GM21786 (cell line): ENCODE measurements at regions not wholly inside any gene's neighbourhood (a gene's known extent, or its start where the extent isn't known, plus 50 kb on each side); places are given as distances from the start of the nearest gene placed in this dataset.
A peak's percentile ranks its signal among the peaks of the same experiment; 100 is the strongest.
"Not testable (repeated sequence)": the region's sequence is repeated elsewhere in the genome, so short reads cannot be mapped to it uniquely, and the experiment has no call there.

ENCODE experiments used
- ATAC-seq: cut with Tn5 transposase; IDR thresholded peaks from one replicate; pipeline ENCODE4 v1.9.1; 2021; ENCODE audit not compliant: unreplicated experiment

DNA sequence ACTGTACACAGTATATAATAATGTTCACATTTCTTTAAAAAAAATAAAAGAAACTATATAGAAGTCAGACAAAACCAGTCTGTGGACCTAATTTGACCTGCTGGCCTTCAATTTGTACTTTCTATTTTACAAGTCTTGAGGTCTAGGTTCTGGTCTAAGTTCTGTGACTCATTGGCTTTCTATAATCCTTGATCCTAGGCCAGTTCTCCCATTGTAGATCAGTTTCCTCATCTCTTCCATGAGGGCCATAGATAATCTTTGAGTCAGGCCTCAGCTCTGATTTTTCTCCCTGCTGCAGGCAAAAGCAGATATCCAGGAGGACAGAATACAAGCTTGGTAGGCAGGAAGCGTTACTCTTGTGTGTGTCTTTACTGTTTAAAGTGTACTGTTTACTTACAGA lies 603.7 kb upstream of the CAMK1G start:
- ATAC-seq = no peak

DNA sequence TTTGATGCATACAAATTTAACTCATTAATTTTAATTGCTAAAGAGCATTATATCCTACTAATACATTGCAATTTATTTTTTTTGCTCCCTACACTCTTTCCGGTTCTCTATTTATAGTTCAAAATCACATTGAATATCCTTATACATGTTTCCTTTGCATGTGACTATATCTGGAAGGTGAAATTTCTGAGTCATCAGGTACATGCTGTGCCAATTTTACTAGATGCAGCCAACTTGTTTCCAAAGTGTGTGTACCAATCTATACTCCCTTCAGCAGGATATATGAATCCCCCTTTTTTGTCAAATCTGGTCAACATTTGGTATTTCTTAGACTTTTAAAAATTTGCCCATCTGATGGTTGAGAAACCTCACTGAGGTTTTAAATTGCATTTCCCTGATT lies 602.9 kb upstream of the CAMK1G start:
- ATAC-seq = no peak

GRCh38 chr1:208985231-208985630 lies 598.3 kb upstream of the CAMK1G start:
- ATAC-seq = no peak

DNA sequence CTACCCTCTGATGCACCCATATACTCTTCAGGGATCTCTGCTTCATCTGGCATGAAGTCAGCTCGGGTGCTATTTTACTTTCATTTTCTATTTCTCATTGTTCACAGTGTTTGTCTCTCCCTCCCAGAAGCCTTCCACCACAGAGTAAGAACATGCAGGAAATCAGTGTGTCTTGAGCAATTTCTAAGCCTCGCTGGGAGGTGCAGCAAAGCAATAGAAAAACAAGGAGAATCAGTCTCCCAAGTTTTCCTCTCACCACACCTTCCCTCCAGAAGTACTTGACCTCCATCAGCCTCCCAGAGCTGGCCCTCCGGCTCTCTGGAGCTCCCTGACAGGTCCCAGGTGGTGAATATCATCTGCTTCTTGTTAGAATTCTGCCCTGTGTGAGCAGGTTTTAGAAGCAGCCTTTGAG lies 594.7 kb upstream of the CAMK1G start:
- ATAC-seq = peak; percentile 100

- no peak for ATAC-seq
These were observed 593.1 kb upstream of the CAMK1G start for GRCh38 chr1:208990456-208990855.

GRCh38 chr1:208997053-208997452 lies 586.5 kb upstream of the CAMK1G start:
- not testable (repeated sequence) for ATAC-seq

DNA sequence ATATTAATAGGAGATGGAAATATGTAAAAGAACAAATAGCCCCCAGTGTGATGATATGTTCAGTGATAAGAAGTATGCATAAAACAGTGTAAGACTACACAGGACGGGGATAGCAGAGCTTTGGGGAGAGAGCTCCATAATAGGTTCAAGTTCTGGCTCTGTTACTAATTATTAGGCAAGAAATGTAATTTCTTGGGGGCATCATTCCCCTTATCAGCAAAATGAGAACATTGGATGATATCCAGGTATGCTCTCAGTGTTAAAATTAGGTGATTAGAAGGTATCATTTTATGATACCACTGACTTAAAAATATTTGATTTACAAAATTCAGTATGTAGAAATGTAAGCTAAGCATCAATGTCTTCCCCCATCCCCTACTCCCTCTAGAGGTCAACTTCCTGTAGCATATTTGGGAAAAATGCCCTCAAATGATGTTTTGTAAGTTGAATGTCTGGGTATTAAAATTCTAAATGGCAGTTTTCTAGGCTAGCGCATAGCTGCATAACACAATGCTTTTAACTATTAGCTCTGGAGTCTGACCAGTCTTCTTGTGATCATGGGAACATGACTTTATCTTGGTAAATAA lies 585.7 kb upstream of the CAMK1G start:
- ATAC-seq = no peak

DNA sequence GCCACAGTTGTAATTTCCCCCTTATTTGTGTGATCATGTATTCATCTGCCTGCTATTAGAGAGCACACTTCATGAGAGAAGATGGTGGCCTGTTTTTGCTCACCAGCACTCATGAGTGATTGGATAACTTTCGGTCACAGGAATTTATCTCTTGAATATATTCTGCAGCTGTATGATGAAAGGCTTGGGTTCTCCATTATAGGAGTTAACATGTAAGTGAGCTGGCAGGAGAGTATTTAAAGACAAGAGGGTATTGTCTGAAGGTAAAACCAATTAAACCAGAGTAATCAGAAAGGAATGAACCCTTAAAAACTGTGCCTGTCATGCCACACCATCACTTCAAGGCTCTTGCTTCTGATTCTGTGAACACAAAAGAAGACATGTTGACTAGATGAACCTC lies 574.9 kb upstream of the CAMK1G start:
- ATAC-seq = no peak

- ATAC-seq = no peak
These were observed 572.9 kb upstream of the CAMK1G start for GRCh38 chr1:209010475-209011230.

DNA sequence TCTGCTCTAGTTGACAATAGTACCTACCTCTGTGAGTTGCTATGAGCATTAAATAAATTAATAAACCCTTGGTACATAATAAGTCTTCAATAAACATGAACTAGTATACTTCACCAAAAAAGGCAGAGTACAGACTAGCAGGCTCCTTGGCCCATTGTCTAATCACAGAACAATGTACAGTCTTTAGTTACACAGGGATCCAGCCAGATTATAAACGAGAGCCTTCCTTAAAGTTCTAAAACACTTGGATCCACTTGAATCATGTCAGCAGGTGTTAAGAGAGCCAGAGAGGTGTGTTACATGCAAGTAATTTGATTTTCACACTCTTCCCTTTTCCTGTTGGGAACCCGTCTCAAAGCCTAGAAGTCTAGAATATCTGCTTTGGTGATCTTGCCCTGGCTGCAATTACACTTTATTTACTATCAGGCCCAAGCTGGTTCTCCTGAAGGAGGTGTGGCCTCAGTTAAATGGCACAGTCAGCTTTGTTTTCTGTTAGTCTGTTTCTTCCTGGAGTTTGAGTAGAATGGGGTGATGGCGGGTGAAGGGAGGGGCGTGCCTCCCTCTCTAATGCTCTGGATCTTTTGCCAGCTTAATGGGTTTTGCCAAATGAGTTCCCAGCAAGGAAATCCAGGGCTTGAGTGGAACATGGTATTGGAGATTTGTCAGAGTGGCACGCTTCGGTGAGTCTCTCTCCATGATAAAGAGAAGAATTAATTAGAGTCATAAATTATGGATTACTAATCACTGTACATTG lies 570.9 kb upstream of the CAMK1G start:
- no peak for ATAC-seq

GRCh38 chr1:209015092-209015491 lies 568.4 kb upstream of the CAMK1G start:
- no peak for ATAC-seq

DNA sequence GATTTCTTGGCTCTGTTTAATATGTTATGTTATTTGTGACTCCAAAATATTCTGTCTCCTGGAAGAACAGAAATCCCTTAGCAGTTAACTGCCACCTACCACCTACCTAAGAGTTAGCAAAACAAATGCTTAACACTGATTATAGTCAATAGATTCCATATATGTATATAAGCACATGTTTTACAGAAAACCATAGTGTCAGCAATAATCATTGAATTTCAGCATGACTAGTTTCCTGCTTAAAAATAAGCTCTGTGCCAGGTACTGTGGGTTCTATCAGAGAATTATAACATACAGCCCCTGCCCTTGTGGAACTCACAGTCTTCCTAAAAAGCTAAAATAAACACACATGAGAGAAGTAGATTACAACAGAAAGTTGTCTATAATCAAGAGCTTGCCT lies 561.9 kb upstream of the CAMK1G start:
- ATAC-seq = no peak

GRCh38 chr1:209023790-209024189 lies 559.7 kb upstream of the CAMK1G start:
- no peak for ATAC-seq

GRCh38 chr1:209029737-209030136 lies 553.8 kb upstream of the CAMK1G start:
- no peak for ATAC-seq

GRCh38 chr1:209030454-209031167 lies 552.9 kb upstream of the CAMK1G start:
- no peak for ATAC-seq

- no peak for ATAC-seq
These were observed 546.5 kb upstream of the CAMK1G start for GRCh38 chr1:209037064-209037463.

GRCh38 chr1:209038316-209038715 lies 545.2 kb upstream of the CAMK1G start:
- ATAC-seq = no peak

- ATAC-seq = no peak
These were observed 544.8 kb upstream of the CAMK1G start for GRCh38 chr1:209038735-209039134.

DNA sequence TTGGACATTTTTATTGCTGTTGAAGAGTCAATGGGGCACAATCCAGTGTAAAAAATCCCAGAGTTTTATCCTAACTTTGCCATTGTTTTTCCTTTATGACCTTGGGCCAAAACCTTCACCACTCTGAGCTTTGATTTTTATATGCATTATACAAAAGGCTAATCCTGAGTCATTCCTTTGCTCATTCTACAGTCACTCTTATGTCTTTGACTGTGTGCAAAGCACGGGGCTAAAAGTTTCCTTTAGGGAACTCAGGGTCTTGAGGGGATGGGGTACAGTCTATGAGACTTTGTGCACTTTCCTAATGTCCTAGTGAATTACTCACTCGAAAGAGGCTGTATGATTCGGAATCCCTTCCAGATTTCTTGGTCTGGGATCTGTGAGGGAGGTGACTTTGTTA lies 543.2 kb upstream of the CAMK1G start:
- ATAC-seq = no peak

DNA sequence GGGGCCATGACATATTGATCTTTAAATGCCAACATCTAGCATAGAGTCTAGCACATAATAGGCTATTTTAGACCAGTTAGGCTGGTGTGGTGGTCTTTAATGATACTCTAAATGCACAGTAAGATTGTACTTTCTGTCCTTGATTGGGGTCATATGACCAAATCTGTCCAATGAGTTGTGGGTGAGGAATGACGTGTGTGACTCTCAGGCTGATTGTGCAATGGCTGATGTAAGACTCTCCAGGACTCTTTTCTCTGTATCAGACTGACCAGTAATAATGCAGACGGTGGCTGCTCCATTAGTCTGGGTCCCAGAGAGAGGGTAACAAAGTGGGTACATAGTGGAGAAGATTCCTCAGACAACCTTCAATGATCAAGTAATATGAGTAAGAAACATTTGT lies 541.6 kb upstream of the CAMK1G start:
- ATAC-seq = no peak

GRCh38 chr1:209042413-209042812 lies 541.1 kb upstream of the CAMK1G start:
- ATAC-seq = no peak
